ENCODE measurements at regions not wholly inside any gene's neighbourhood (a gene's known extent, or its start where the extent isn't known, plus 50 kb on each side); places are given as distances from the start of the nearest gene placed in this dataset.

GRCh38 chr5:8756498-8757084 is 789.3 kb downstream of the SEMA5A start:
- peak; percentile 74 for FAIRE-seq
- no peak for TF ChIP-seq SIX5 (IDR thresholded peaks at IDR 0.05; ENCODE audit: low read depth, low read length)
- 0 out of 2 replicates have a peak, but pooled peaks have one; percentile 46 for TF ChIP-seq YY1 (IDR thresholded peaks at IDR 0.05; ENCODE audit: low read depth, low read length)
- no peak for TF ChIP-seq TAF1 (IDR thresholded peaks at IDR 0.05; ENCODE audit: low read depth, low read length)
- no peak for TF ChIP-seq CTBP2 (IDR thresholded peaks at IDR 0.05; ENCODE audit: borderline replicate concordance, insufficient read depth, insufficient read length, low read length)
- peak in 2 of 3 experiments; percentile 57 to 68; a peak in 3 of 4 replicates for TF ChIP-seq CTCF (IDR thresholded peaks at IDR 0.05; ENCODE audit: control extremely low read depth in 1 of 3, insufficient read depth in 1 of 3, low read depth in 1 of 3, low read length in 3 of 3)
- TF ChIP-seq RAD21 (IDR thresholded peaks at IDR 0.05 in 1 of 2, conservative IDR thresholded peaks at IDR 0.05 in 1 of 2; ENCODE audit: low read depth in 2 of 2, low read length in 2 of 2), result peak; percentile 89 to 91

More at GRCh38 chr5:8756498-8757084, 789.3 kb downstream of the SEMA5A start:
- no peak overlapping the region for H4K91ac ChIP-seq (replicated peaks; ENCODE audit: insufficient read length, low read length)
- H3K4me3 ChIP-seq (ENCODE audit: extremely low read depth in 1 of 4, insufficient read depth in 2 of 4, low read depth in 3 of 4, low read length in 4 of 4), result no peak overlapping the region
- no peaks in the 10 kb centered on the region for H4K20me1 ChIP-seq (replicated peaks in 1 of 2; ENCODE audit: control insufficient read depth in 1 of 2, insufficient read depth in 2 of 2, low read length in 2 of 2)
- H3K4ac ChIP-seq (replicated peaks; ENCODE audit: insufficient read length, low read depth, low read length), result no peak overlapping the region
- H2AFZ ChIP-seq (ENCODE audit: low read length), result no peak overlapping the region
- ChIA-PET CTCF (ENCODE audit: partially characterized antibody) (interaction anchor here (0.6 to 3.9 kb wide), 9 partner anchors 14 to 1818 kb away, joined by 3 to 32 read pairs (median 3); no protein-coding TSS in a partner anchor), POLR2A (ENCODE audit: partially characterized antibody) (no interaction called here)
- no peak overlapping the region for H3K18ac ChIP-seq (ENCODE audit: extremely low read depth, low read length)
- no peak overlapping the region for H3K4me2 ChIP-seq (ENCODE audit: insufficient read depth in 1 of 2, low read depth in 2 of 2, low read length in 2 of 2)
- no peaks in the 10 kb centered on the region for H3K23me2 ChIP-seq (ENCODE audit: low read depth, low read length)
- H3K4me1 ChIP-seq (replicated peaks in 1 of 4; ENCODE audit: control insufficient read depth in 3 of 4, insufficient read depth in 4 of 4, low read length in 3 of 4), result no peaks in the 10 kb centered on the region
- peaks cover 9 to 16% of the 10 kb centered on the region in 2 experiments for H3K9me3 ChIP-seq (ENCODE audit: insufficient read depth in 2 of 2, low read depth in 1 of 2, low read length in 1 of 2)
- H2BK12ac ChIP-seq (ENCODE audit: low read depth, low read length), result no peak overlapping the region
- no peaks in the 10 kb centered on the region for H3K79me1 ChIP-seq (ENCODE audit: low read depth, low read length)
- 80% methylated on average over 2 of the region's 2 CpGs; no CpG with 5 or more reads in 1 of the 2 experiments for WGBS, 2 experiments (ENCODE audit: extremely low coverage in 1 of 2, insufficient coverage in 1 of 2, insufficient read length in 1 of 2, insufficient replicate concordance in 2 of 2, low coverage in 1 of 2, low lambda C conversion rate in 2 of 2, missing lambda C conversion rate in 1 of 2)
- DNase-seq (ENCODE audit: low read depth in 1 of 2, low spot score in 2 of 2), result peak in 1 of 2 experiments; percentile 3
- no peak overlapping the region for H3K56ac ChIP-seq (replicated peaks; ENCODE audit: insufficient read length, low read depth, low read length)
- H3K36me3 ChIP-seq (ENCODE audit: control insufficient read depth in 2 of 4, insufficient read depth in 4 of 4, low read length in 3 of 4), result no peaks in the 10 kb centered on the region
- no peak overlapping the region for H2BK120ac ChIP-seq (replicated peaks; ENCODE audit: low read depth, low read length)
- no peak overlapping the region for H2BK15ac ChIP-seq (ENCODE audit: low read length)
- no peak overlapping the region for H2AK5ac ChIP-seq (ENCODE audit: low read depth, low read length)
- H3K9ac ChIP-seq (replicated peaks in 1 of 4; ENCODE audit: extremely low read depth in 1 of 4, low read depth in 3 of 4, low read length in 3 of 4), result no peak overlapping the region
- H3K14ac ChIP-seq (ENCODE audit: insufficient read length), result no peak overlapping the region
- H2BK5ac ChIP-seq (ENCODE audit: low read depth, low read length), result no peak overlapping the region
- H3K79me2 ChIP-seq (ENCODE audit: control insufficient read depth in 1 of 2, insufficient read depth in 2 of 2, low read length in 2 of 2), result no peaks in the 10 kb centered on the region
- no peak overlapping the region for H3K23ac ChIP-seq (ENCODE audit: insufficient read length)
- no peak overlapping the region for H4K8ac ChIP-seq (ENCODE audit: extremely low read depth, insufficient read depth, low read length)
- no peak overlapping the region for H4K5ac ChIP-seq (ENCODE audit: insufficient read length, low read depth, low read length)
- no peak overlapping the region for H3K27ac ChIP-seq (ENCODE audit: low read depth, low read length)
- H2BK20ac ChIP-seq (ENCODE audit: low read length), result no peak overlapping the region
- H3K27me3 ChIP-seq (replicated peaks in 1 of 4; ENCODE audit: control insufficient read depth in 3 of 4, extremely low read depth in 1 of 4, insufficient read depth in 3 of 4, low read length in 3 of 4), result no peaks in the 10 kb centered on the region

All from H1 (cell line).